Mesenchymal stem cell (in vitro differentiated cells and primary cell): ENCODE measurements at regions not wholly inside any gene's neighbourhood (a gene's known extent, or its start where the extent isn't known, plus 50 kb on each side); places are given as distances from the start of the nearest gene placed in this dataset.

Source experiments
- DNase-seq: peaks from one replicate; pipeline ENCODE4 v3.0.0-alpha.2; 2013
- H2AFZ ChIP-seq: one replicate; pipeline ENCODE4 v1.6.1; 2013; ENCODE audit warnings: low read depth, mild to moderate bottlenecking, control low read depth, inconsistent platforms, low read length, moderate library complexity
- H2AK5ac ChIP-seq: 2 replicates; pipeline ENCODE4 v1.6.1; 2013; ENCODE audit warnings: low read length, moderate library complexity, mild to moderate bottlenecking, inconsistent platforms; ENCODE audit not compliant: severe bottlenecking
- H2BK120ac ChIP-seq: one replicate; pipeline ENCODE4 v1.6.1; 2013; ENCODE audit warnings: low read depth, mild to moderate bottlenecking, inconsistent platforms, low read length, moderate library complexity
- H2BK12ac ChIP-seq, 2 experiments: one replicate each; pipeline ENCODE4 v1.6.1; 2013; ENCODE audit warnings: inconsistent platforms in 2 of 2, low read length in 2 of 2, mild to moderate bottlenecking in 2 of 2, moderate library complexity in 2 of 2, control low read depth in 1 of 2
- H2BK15ac ChIP-seq: one replicate; pipeline ENCODE4 v1.6.1; 2013; ENCODE audit warnings: mild to moderate bottlenecking, low read depth, inconsistent platforms; ENCODE audit not compliant: poor library complexity, severe bottlenecking
- H2BK5ac ChIP-seq: 2 replicates; pipeline ENCODE4 v1.6.1; 2013; ENCODE audit warnings: low read depth, mild to moderate bottlenecking, low read length, control low read depth, inconsistent platforms; ENCODE audit not compliant: poor library complexity, severe bottlenecking
- H3K14ac ChIP-seq, 2 experiments: one replicate each; pipeline ENCODE4 v1.6.1; 2013; ENCODE audit warnings: inconsistent platforms in 2 of 2, low read length in 2 of 2, control low read depth in 1 of 2, mild to moderate bottlenecking in 1 of 2, moderate library complexity in 1 of 2
- H3K18ac ChIP-seq, 2 experiments: one replicate each; pipeline ENCODE4 v1.6.1; 2013; ENCODE audit warnings: inconsistent platforms in 2 of 2, low read length in 2 of 2, control low read depth in 1 of 2, low read depth in 1 of 2, mild to moderate bottlenecking in 1 of 2
- H3K23ac ChIP-seq, 2 experiments: one replicate each; pipeline ENCODE4 v1.6.1; 2013; ENCODE audit warnings: inconsistent platforms in 2 of 2, low read length in 2 of 2, mild to moderate bottlenecking in 2 of 2, moderate library complexity in 2 of 2, control low read depth in 1 of 2
- H3K27ac ChIP-seq: 2 replicates; pipeline ENCODE4 v1.5.1; 2013; ENCODE audit warnings: mild to moderate bottlenecking, moderate library complexity, low read length, control low read depth, inconsistent platforms; ENCODE audit not compliant: poor library complexity, severe bottlenecking
- H3K27me3 ChIP-seq, 2 experiments: 2 replicates each; pipeline versions ENCODE4 v1.6.1 to v1.7.0; 2013; ENCODE audit warnings: low read length in 2 of 2, mild to moderate bottlenecking in 2 of 2, moderate library complexity in 2 of 2, control low read depth in 1 of 2, inconsistent platforms in 1 of 2; ENCODE audit not compliant: control insufficient read depth in 1 of 2, insufficient read depth in 1 of 2
- H3K36me3 ChIP-seq, 2 experiments: 2 replicates each; pipeline versions ENCODE4 v1.6.1 to v1.7.0; 2013; ENCODE audit warnings: low read length in 2 of 2, control low read depth in 1 of 2, inconsistent platforms in 1 of 2, low read depth in 1 of 2, mild to moderate bottlenecking in 1 of 2; ENCODE audit not compliant: insufficient read depth in 2 of 2, control insufficient read depth in 1 of 2
- H3K4ac ChIP-seq, 2 experiments: one replicate each; pipeline ENCODE4 v1.6.1; 2013; ENCODE audit warnings: inconsistent platforms in 2 of 2, low read length in 2 of 2, mild to moderate bottlenecking in 2 of 2, moderate library complexity in 2 of 2, control low read depth in 1 of 2, low read depth in 1 of 2
- H3K4me1 ChIP-seq: 2 replicates; pipeline ENCODE4 v1.6.1; 2013; ENCODE audit warnings: low read depth, low read length, control low read depth; ENCODE audit not compliant: control insufficient read depth, insufficient read depth
- H3K4me2 ChIP-seq: 2 replicates; pipeline ENCODE4 v1.6.1; 2013; ENCODE audit warnings: low read length, mild to moderate bottlenecking, inconsistent platforms; ENCODE audit not compliant: poor library complexity, severe bottlenecking
- H3K4me3 ChIP-seq, 2 experiments: 2 replicates each; pipeline versions ENCODE4 v1.5.1 to v1.7.0; 2013; ENCODE audit warnings: low read length in 2 of 2, mild to moderate bottlenecking in 2 of 2, control low read depth in 1 of 2, low read depth in 1 of 2; ENCODE audit not compliant: insufficient read depth in 1 of 2
- H3K79me1 ChIP-seq: replicated peaks from 2 replicates; pipeline ENCODE4 v1.6.1; 2013; ENCODE audit warnings: mild to moderate bottlenecking, control low read depth, low read length, inconsistent platforms; ENCODE audit not compliant: poor library complexity, severe bottlenecking
- H3K9ac ChIP-seq: 2 replicates; pipeline ENCODE4 v1.7.0; 2013; ENCODE audit warnings: mild to moderate bottlenecking, low read length, moderate library complexity
- H3K9me3 ChIP-seq: 2 replicates; pipeline ENCODE4 v1.7.0; 2013; ENCODE audit warnings: mild to moderate bottlenecking, low read length; ENCODE audit not compliant: control insufficient read depth
- H4K8ac ChIP-seq: one replicate; pipeline ENCODE4 v1.6.1; 2013; ENCODE audit warnings: inconsistent platforms, mild to moderate bottlenecking, low read length, moderate library complexity
- H4K91ac ChIP-seq: one replicate; pipeline ENCODE4 v1.6.1; 2013; ENCODE audit warnings: mild to moderate bottlenecking, low read length, inconsistent platforms
- WGBS: methylation state at CpG from one replicate; pipeline ENCODE4 v1.1.7; 2013; ENCODE audit warnings: mixed read lengths; 5-methylcytosine and 5-hydroxymethylcytosine counted together

DNA sequence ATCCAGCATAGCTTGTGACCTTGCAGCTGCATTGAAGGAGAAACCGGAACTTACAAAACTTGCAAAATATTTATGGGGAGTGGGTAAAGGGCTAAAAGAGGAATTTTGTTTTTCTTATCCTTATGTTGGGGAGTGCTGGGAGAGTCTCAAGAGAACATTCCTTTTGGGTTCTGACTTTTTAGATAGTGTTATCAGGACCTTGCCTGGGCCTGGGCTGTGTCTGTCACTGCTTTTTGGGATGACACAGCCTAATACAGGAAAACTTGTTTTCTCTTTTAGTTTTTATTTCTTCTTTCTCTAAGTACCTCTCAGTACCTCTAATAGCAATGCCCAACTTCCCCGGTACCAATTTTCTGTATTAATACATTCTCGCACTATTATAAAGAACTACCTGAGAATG lies 850.6 kb downstream of the RPS29 start:
- Histone ChIP-seq H3K36me3 (no peaks in the 10 kb centered on the region), H2BK120ac (no peak overlapping the region), H4K8ac (no peak overlapping the region), H2BK5ac (no peak overlapping the region), H2BK12ac (no peak overlapping the region), H2AFZ (no peak overlapping the region), H3K18ac (no peak overlapping the region), H3K27me3 (no peaks in the 10 kb centered on the region), H3K9me3 (peaks cover 8% of the 10 kb centered on the region), H3K14ac (no peak overlapping the region), H3K79me1 (no peaks in the 10 kb centered on the region), H2AK5ac (no peak overlapping the region), H3K27ac (no peak overlapping the region), H3K23ac (no peak overlapping the region), H4K91ac (no peak overlapping the region), H3K4me1 (no peaks in the 10 kb centered on the region), H3K4me3 (no peak overlapping the region), H3K4ac (no peak overlapping the region), H2BK15ac (no peak overlapping the region), H3K9ac (no peak overlapping the region), H3K4me2 (no peak overlapping the region)
- 90% methylated on average over 2 of the region's 3 CpGs for WGBS
- no peak for DNase-seq

DNA sequence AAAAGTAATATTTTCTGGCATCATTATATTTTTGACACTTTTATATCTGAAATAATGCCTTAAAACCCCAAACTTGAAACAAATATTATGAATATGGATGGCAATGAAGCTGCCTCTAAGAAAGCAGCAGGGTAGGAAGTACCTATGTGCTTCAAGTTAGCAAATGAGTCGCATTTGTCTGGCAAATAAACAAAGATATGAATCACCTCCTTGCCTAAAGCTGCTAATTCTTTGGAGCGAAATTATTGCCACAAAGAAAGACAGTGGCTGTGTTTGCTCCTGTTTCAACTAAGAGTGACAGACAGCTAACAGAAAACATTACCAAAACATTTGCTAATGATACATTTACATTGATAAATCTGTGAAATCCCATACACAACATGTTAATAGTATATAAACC lies 854.9 kb downstream of the RPS29 start:
- H2AFZ ChIP-seq, result no peak overlapping the region

DNA sequence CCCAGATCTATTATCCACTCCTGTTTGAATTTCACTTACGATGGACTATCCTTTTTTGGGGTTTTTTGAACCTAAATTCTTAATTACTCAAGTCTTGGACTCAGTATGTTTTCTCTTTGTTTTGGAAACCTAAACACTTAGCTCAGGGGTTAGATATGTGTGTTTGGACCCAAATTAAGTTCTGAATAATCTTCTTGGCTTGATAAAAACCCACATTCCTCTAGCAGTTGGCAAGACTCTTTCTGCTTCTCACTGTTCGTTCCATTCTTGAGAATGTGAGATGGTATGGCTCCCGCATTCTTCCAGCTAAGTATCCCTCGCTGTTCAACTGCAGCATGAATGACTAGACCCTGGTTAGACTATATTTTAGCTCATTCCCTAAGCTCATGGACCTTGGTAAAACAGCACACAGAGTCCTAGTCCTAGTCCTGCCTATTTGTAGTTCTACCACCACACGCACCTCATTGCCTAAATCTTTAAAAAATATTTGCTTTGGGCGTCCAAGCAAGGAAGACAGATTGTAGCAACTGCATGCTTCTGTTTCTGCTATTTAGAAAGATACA lies 860.0 kb downstream of the RPS29 start:
- Histone ChIP-seq H3K4ac (no peak overlapping the region), H2BK5ac (no peak overlapping the region), H3K27me3 (no peaks in the 10 kb centered on the region), H3K4me3 (no peak overlapping the region), H3K9me3 (no peaks in the 10 kb centered on the region), H3K79me1 (no peaks in the 10 kb centered on the region), H4K91ac (no peak overlapping the region), H3K4me1 (no peaks in the 10 kb centered on the region), H4K8ac (no peak overlapping the region), H2AFZ (no peak overlapping the region), H3K23ac (no peak overlapping the region), H2BK12ac (no peak overlapping the region), H2BK120ac (no peak overlapping the region), H3K27ac (peak overlapping the region; percentile 55), H2BK15ac (no peak overlapping the region), H3K36me3 (no peaks in the 10 kb centered on the region), H2AK5ac (no peak overlapping the region), H3K4me2 (no peak overlapping the region), H3K14ac (no peak overlapping the region), H3K9ac (no peak overlapping the region), H3K18ac (peak overlapping the region in 1 of 2 experiments; percentile 43)
- 88% methylated on average over 5 of the region's 6 CpGs for WGBS
- no peak for DNase-seq

More for the DNA sequence above, 854.9 kb downstream of the RPS29 start:
- H4K91ac ChIP-seq, result no peak overlapping the region
- H3K4ac ChIP-seq, result no peak overlapping the region
- H2BK120ac ChIP-seq, result no peak overlapping the region
- no peaks in the 10 kb centered on the region for H3K79me1 ChIP-seq
- no peak overlapping the region for H3K18ac ChIP-seq
- peak; percentile 7 for DNase-seq
- no peak overlapping the region for H4K8ac ChIP-seq
- H3K9me3 ChIP-seq, result peaks cover 8% of the 10 kb centered on the region
- no peak overlapping the region for H2BK15ac ChIP-seq
- no peak overlapping the region for H3K9ac ChIP-seq
- WGBS, result 21% methylated on average over 2 of the region's 2 CpGs
- no peak overlapping the region for H3K14ac ChIP-seq
- H2BK12ac ChIP-seq, result no peak overlapping the region
- H3K36me3 ChIP-seq, result no peaks in the 10 kb centered on the region
- no peak overlapping the region for H3K27ac ChIP-seq
- no peak overlapping the region for H3K4me2 ChIP-seq
- H2AK5ac ChIP-seq, result no peak overlapping the region
- no peak overlapping the region for H3K4me3 ChIP-seq
- no peak overlapping the region for H2BK5ac ChIP-seq
- no peaks in the 10 kb centered on the region for H3K27me3 ChIP-seq
- no peaks in the 10 kb centered on the region for H3K4me1 ChIP-seq
- no peak overlapping the region for H3K23ac ChIP-seq

DNA sequence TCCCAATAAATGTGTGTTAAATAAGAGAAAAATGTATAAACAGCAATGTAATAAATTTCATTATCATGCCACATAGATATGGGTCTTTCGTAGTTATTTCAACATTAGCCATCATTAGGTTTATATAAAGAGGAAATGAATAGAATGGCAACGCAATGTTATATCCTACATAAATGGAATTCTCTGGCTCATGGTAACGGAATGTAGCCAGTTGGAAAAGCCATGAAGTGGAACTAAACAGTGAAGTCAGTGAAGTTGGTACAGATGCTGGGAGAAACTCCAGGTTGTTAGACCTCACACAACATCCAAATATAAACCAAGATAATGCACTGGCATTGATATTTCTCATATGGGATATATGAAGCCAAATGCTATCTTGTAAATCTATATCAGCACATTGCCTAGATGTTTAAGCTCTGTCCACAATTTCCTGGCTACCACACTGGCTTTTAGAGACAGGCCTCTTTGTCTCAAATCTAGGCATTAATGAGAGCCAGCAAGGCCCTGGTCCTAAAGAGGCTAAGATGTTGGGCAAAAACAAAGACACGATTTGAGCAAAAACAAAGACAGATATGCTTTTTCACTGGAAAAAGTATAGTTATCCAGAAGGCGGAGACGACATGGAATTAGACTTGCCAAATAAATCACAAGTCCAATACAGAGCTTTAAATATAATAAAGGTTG lies 861.0 kb downstream of the RPS29 start:
- Histone ChIP-seq H3K4ac (no peak overlapping the region), H3K36me3 (no peaks in the 10 kb centered on the region), H2BK5ac (peak overlapping the region; percentile 33)

More for the DNA sequence above, 861.0 kb downstream of the RPS29 start:
- H3K14ac ChIP-seq, result no peak overlapping the region
- H3K27me3 ChIP-seq, result no peaks in the 10 kb centered on the region
- H2BK120ac ChIP-seq, result no peak overlapping the region
- no peaks in the 10 kb centered on the region for H3K4me1 ChIP-seq
- no peaks in the 10 kb centered on the region for H3K79me1 ChIP-seq
- no peak overlapping the region for H3K4me2 ChIP-seq
- no peak overlapping the region for H2BK12ac ChIP-seq
- no peak overlapping the region for H3K4me3 ChIP-seq
- H3K27ac ChIP-seq, result peak overlapping the region; percentile 55
- no peak overlapping the region for H2AK5ac ChIP-seq
- no peak overlapping the region for H3K18ac ChIP-seq
- H3K9ac ChIP-seq, result no peak overlapping the region
- H4K8ac ChIP-seq, result no peak overlapping the region
- no peaks in the 10 kb centered on the region for H3K9me3 ChIP-seq
- no peak overlapping the region for H4K91ac ChIP-seq
- 62% methylated on average over 3 of the region's 6 CpGs for WGBS
- no peak overlapping the region for H3K23ac ChIP-seq
- H2BK15ac ChIP-seq, result no peak overlapping the region
- DNase-seq, result peak; percentile 33
- no peak overlapping the region for H2AFZ ChIP-seq
